K562 (cell line): ENCODE measurements at regions not wholly inside any gene's neighbourhood (a gene's known extent, or its start where the extent isn't known, plus 50 kb on each side); places are given as distances from the start of the nearest gene placed in this dataset.

Experiments
- CHD2 ChIP-seq: IDR thresholded peaks from 2 replicates; pipeline ENCODE4 v1.6.1; 2011; ENCODE audit warnings: low read depth, low read length
- ELF1 ChIP-seq: fragments of 200-800 bp; sonication (Bioruptor generic); IDR thresholded peaks from 2 replicates; pipeline ENCODE4 v1.6.1; 2016; ENCODE audit warnings: missing genetic modification characterization, missing compliant biosample characterization
- FUS ChIP-seq: fragments of 200-400 bp; formaldehyde crosslinking; optimal IDR thresholded peaks from 2 replicates; pipeline ENCODE3; 2017; ENCODE audit warnings: low read depth, low read length
- GATAD2B ChIP-seq: fragments of 450-650 bp; IDR thresholded peaks from 2 replicates; pipeline ENCODE4 v1.6.1; 2017; ENCODE audit warnings: mild to moderate bottlenecking, borderline replicate concordance
- SAP30 ChIP-seq: fragments of 200-600 bp; sonication (generic); IDR thresholded peaks from 2 replicates; pipeline ENCODE4 v1.6.1; 2012; ENCODE audit warnings: borderline replicate concordance, low read depth, mild to moderate bottlenecking, moderate library complexity, low read length, control low read depth, inconsistent platforms; ENCODE audit not compliant: insufficient read depth, poor library complexity, severe bottlenecking
- SETDB1 ChIP-seq: IDR thresholded peaks from one replicate; pipeline ENCODE4 v1.6.1; 2012; ENCODE audit warnings: low read length, control low read depth, inconsistent platforms
- TAF15 ChIP-seq: fragments of 200-400 bp; formaldehyde crosslinking; IDR thresholded peaks from 2 replicates; pipeline ENCODE4 v1.6.1; 2017; ENCODE audit warnings: mild to moderate bottlenecking, low read depth, low read length, moderate library complexity
- U2AF1 ChIP-seq: fragments of 200-400 bp; formaldehyde crosslinking; optimal IDR thresholded peaks from 2 replicates; pipeline ENCODE3; 2017; ENCODE audit warnings: mild to moderate bottlenecking, low read depth, low read length, moderate library complexity
- ZNF165 ChIP-seq: fragments of 250-450 bp; sonication (Bioruptor Pico); IDR thresholded peaks from 2 replicates; pipeline ENCODE4 v1.4.0; 2020; ENCODE audit warnings: borderline replicate concordance
- TF ChIP-seq, protein P1 (sequence below): fragments of 250-450 bp; sonication (Bioruptor Pico); IDR thresholded peaks from 2 replicates; pipeline ENCODE4 v1.5.0; 2020; ENCODE audit warnings: mild to moderate bottlenecking, borderline replicate concordance
- TF ChIP-seq, protein P2 (sequence below), 2 experiments: fragments of 450-650 bp; formaldehyde crosslinking in 1 of 2; IDR thresholded peaks; 2 replicates each; pipeline versions ENCODE4 v1.4.0 to v1.6.1; 2014 to 2020; ENCODE audit warnings: mild to moderate bottlenecking in 2 of 2, borderline replicate concordance in 1 of 2, low read depth in 1 of 2

DNA sequence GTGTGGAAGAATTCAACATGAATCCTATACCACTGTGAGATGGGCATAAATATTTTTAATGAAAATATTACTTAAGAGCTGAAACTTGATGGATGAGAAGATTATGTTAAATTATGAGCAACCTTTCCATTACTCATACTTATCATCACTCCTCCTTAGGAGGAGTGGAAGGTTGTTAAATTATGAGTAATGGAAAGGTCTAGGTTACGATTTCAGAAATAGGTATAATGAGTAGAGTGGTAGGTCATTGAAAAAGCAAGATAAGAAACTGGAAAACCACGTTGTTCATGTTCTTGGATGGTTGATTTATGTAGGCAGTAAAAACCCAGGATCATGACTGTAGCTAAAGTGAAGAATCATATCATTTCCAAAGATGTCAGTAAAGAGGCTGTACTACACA lies 973.2 kb upstream of the RAG2 start:
- TF ChIP-seq CHD2, result no peak
- no peak for TF ChIP-seq GATAD2B
- TF ChIP-seq TAF15, result no peak
- no peak for TF ChIP-seq SETDB1
- TF ChIP-seq, protein P1, sequence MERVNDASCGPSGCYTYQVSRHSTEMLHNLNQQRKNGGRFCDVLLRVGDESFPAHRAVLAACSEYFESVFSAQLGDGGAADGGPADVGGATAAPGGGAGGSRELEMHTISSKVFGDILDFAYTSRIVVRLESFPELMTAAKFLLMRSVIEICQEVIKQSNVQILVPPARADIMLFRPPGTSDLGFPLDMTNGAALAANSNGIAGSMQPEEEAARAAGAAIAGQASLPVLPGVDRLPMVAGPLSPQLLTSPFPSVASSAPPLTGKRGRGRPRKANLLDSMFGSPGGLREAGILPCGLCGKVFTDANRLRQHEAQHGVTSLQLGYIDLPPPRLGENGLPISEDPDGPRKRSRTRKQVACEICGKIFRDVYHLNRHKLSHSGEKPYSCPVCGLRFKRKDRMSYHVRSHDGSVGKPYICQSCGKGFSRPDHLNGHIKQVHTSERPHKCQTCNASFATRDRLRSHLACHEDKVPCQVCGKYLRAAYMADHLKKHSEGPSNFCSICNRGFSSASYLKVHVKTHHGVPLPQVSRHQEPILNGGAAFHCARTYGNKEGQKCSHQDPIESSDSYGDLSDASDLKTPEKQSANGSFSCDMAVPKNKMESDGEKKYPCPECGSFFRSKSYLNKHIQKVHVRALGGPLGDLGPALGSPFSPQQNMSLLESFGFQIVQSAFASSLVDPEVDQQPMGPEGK (CRISPR knock-in tag), result no peak
- TF ChIP-seq SAP30, result no peak
- TF ChIP-seq U2AF1, result no peak
- TF ChIP-seq, protein P2, sequence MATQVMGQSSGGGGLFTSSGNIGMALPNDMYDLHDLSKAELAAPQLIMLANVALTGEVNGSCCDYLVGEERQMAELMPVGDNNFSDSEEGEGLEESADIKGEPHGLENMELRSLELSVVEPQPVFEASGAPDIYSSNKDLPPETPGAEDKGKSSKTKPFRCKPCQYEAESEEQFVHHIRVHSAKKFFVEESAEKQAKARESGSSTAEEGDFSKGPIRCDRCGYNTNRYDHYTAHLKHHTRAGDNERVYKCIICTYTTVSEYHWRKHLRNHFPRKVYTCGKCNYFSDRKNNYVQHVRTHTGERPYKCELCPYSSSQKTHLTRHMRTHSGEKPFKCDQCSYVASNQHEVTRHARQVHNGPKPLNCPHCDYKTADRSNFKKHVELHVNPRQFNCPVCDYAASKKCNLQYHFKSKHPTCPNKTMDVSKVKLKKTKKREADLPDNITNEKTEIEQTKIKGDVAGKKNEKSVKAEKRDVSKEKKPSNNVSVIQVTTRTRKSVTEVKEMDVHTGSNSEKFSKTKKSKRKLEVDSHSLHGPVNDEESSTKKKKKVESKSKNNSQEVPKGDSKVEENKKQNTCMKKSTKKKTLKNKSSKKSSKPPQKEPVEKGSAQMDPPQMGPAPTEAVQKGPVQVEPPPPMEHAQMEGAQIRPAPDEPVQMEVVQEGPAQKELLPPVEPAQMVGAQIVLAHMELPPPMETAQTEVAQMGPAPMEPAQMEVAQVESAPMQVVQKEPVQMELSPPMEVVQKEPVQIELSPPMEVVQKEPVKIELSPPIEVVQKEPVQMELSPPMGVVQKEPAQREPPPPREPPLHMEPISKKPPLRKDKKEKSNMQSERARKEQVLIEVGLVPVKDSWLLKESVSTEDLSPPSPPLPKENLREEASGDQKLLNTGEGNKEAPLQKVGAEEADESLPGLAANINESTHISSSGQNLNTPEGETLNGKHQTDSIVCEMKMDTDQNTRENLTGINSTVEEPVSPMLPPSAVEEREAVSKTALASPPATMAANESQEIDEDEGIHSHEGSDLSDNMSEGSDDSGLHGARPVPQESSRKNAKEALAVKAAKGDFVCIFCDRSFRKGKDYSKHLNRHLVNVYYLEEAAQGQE (IDR thresholded peaks at IDR 0.05; ENCODE audit: borderline replicate concordance), result no peak
- TF ChIP-seq, protein P2 (CRISPR knock-in tag; IDR thresholded peaks at IDR 0.05; ENCODE audit: low read depth), result no peak
- TF ChIP-seq ZNF165 (CRISPR knock-in tag), result no peak
- no peak for TF ChIP-seq FUS
- TF ChIP-seq ELF1 (tag), result no peak
